GM12864 (cell line): ENCODE measurements at regions not wholly inside any gene's neighbourhood (a gene's known extent, or its start where the extent isn't known, plus 50 kb on each side); places are given as distances from the start of the nearest gene placed in this dataset.

Experiments used
- DNase-seq: peaks from one replicate; pipeline ENCODE4 v3.0.0-alpha.2; 2011; ENCODE audit warnings: low read depth
- H3K4me3 ChIP-seq: 2 replicates; pipeline ENCODE4 v1.5.1; 2011; ENCODE audit warnings: mild to moderate bottlenecking, low read depth, low read length, control low read depth
- TF ChIP-seq, protein P1 (sequence below): IDR thresholded peaks from 2 replicates; pipeline ENCODE4 v1.5.1; 2011; ENCODE audit warnings: low read depth, mild to moderate bottlenecking, moderate library complexity, low read length, control low read depth, inconsistent platforms; ENCODE audit errors: missing control alignments

DNA sequence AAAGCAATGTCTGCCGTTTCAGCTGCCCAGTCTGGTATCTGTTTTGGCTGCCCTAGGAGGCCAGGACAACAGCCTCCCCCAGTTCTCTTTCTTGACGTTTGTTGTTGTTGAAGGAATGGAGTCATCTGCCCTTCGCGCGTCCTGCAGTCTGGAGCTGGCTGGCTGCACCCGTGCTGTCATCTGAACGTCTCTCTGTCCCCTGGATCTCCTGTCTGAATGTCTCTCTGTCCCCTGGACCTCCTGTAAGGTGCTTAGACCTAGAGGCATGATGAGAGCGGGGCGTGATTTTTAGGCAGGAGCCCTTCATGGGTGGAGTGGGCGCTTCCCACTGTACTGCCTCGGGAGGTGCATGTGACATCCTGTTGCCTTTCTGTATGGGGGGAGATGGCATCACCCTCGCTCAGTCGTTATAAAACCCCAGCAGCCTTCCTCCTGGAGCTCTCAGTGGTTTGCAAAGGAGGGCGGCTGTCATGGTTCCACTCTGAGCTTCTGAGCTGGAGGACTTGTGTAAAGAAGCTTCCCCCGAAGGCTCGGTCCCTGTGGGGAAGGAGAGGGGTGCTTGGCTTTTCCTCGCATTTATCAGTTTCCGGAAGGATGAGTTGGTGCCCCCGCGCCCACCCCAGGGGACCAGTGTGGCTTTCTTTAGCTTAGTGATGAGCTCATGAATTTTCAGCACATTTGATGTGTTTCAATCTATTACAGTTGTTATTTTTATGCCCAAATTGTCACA is 49.8 kb upstream of the OLFM1 start:
- TF ChIP-seq, protein P1, sequence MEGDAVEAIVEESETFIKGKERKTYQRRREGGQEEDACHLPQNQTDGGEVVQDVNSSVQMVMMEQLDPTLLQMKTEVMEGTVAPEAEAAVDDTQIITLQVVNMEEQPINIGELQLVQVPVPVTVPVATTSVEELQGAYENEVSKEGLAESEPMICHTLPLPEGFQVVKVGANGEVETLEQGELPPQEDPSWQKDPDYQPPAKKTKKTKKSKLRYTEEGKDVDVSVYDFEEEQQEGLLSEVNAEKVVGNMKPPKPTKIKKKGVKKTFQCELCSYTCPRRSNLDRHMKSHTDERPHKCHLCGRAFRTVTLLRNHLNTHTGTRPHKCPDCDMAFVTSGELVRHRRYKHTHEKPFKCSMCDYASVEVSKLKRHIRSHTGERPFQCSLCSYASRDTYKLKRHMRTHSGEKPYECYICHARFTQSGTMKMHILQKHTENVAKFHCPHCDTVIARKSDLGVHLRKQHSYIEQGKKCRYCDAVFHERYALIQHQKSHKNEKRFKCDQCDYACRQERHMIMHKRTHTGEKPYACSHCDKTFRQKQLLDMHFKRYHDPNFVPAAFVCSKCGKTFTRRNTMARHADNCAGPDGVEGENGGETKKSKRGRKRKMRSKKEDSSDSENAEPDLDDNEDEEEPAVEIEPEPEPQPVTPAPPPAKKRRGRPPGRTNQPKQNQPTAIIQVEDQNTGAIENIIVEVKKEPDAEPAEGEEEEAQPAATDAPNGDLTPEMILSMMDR: no peak
- no peak for DNase-seq
- no peak overlapping the region for H3K4me3 ChIP-seq
